Liver (tissue), 3 donors: ENCODE measurements at regions not wholly inside any gene's neighbourhood (a gene's known extent, or its start where the extent isn't known, plus 50 kb on each side); places are given as distances from the start of the nearest gene placed in this dataset.

Experiments
- ATF3 ChIP-seq: IDR thresholded peaks from 2 replicates; pipeline ENCODE4 v1.6.1; 2016; ENCODE audit warnings: antibody characterized with exemption
- CTCF ChIP-seq: fragments of 150-350 bp; IDR thresholded peaks from 2 replicates; pipeline ENCODE4 v1.5.1; 2017; ENCODE audit warnings: improper control_type of control experiment, low read depth, low read length; ENCODE audit not compliant: missing input control
- EGR1 ChIP-seq, 2 donors: IDR thresholded peaks; 2 replicates each; pipeline ENCODE4 v1.6.1; 2016 to 2018; ENCODE audit warnings: antibody characterized with exemption in 2 of 2, low read depth in 2 of 2
- GABPA ChIP-seq, 2 donors: IDR thresholded peaks in 1 of 2; conservative IDR thresholded peaks in 1 of 2; 2 replicates each; pipeline ENCODE4 v1.6.1; 2016; ENCODE audit warnings: antibody characterized with exemption in 2 of 2, mild to moderate bottlenecking in 1 of 2, moderate library complexity in 1 of 2
- HNF4G ChIP-seq: IDR thresholded peaks from 2 replicates; pipeline ENCODE4 v1.6.1; 2016; ENCODE audit warnings: antibody characterized with exemption
- JUND ChIP-seq, 2 donors: IDR thresholded peaks; 2 replicates each; pipeline ENCODE4 v1.6.1; 2016; ENCODE audit warnings: antibody characterized with exemption in 2 of 2
- MAX ChIP-seq: IDR thresholded peaks from 2 replicates; pipeline ENCODE4 v1.6.1; 2016; ENCODE audit warnings: antibody characterized with exemption
- REST ChIP-seq: IDR thresholded peaks from 2 replicates; pipeline ENCODE4 v1.6.1; 2016; ENCODE audit warnings: antibody characterized with exemption, mild to moderate bottlenecking
- RXRA ChIP-seq, 2 donors: IDR thresholded peaks; 2 replicates each; pipeline ENCODE4 v1.6.1; 2017 to 2018; ENCODE audit warnings: antibody characterized with exemption in 2 of 2, mild to moderate bottlenecking in 1 of 2
- SP1 ChIP-seq: IDR thresholded peaks from 2 replicates; pipeline ENCODE4 v1.6.1; 2018; ENCODE audit warnings: antibody characterized with exemption, mild to moderate bottlenecking
- TAF1 ChIP-seq: conservative IDR thresholded peaks from 2 replicates; pipeline ENCODE4 v1.6.1; 2016; ENCODE audit warnings: antibody characterized with exemption, mild to moderate bottlenecking
- YY1 ChIP-seq: IDR thresholded peaks from 2 replicates; pipeline ENCODE4 v1.6.1; 2016; ENCODE audit warnings: antibody characterized with exemption, mild to moderate bottlenecking
- ZBTB33 ChIP-seq: IDR thresholded peaks from 2 replicates; pipeline ENCODE4 v1.6.1; 2016; ENCODE audit warnings: antibody characterized with exemption
- donor health status: healthy.
- donor health status: healthy.

- TF ChIP-seq CTCF (no peak), TAF1 (no peak), RXRA (IDR thresholded peaks at IDR 0.05) (no peak), EGR1 (IDR thresholded peaks at IDR 0.05; ENCODE audit: low read depth in 2 of 2) (no peak), SP1 (no peak), REST (no peak), YY1 (no peak), ZBTB33 (no peak), ATF3 (no peak), GABPA (IDR thresholded peaks at IDR 0.05 in 1 of 2, conservative IDR thresholded peaks at IDR 0.05 in 1 of 2) (no peak), JUND (IDR thresholded peaks at IDR 0.05) (no peak), MAX (no peak), HNF4G (no peak)
Observed at GRCh38 chr2:64331114-64331645, 122.8 kb upstream of the LGALSL start.
